SH-SY5Y (cell line): ENCODE measurements at regions not wholly inside any gene's neighbourhood (a gene's known extent, or its start where the extent isn't known, plus 50 kb on each side); places are given as distances from the start of the nearest gene placed in this dataset.

ENCODE experiments used
- GATA2 ChIP-seq: IDR thresholded peaks from 2 replicates; pipeline ENCODE4 v1.6.1; 2011; ENCODE audit warnings: mild to moderate bottlenecking, low read depth, low read length
- GATA3 ChIP-seq: IDR thresholded peaks from 2 replicates; pipeline ENCODE4 v1.6.1; 2011; ENCODE audit warnings: low read depth, mild to moderate bottlenecking, low read length, moderate library complexity

DNA sequence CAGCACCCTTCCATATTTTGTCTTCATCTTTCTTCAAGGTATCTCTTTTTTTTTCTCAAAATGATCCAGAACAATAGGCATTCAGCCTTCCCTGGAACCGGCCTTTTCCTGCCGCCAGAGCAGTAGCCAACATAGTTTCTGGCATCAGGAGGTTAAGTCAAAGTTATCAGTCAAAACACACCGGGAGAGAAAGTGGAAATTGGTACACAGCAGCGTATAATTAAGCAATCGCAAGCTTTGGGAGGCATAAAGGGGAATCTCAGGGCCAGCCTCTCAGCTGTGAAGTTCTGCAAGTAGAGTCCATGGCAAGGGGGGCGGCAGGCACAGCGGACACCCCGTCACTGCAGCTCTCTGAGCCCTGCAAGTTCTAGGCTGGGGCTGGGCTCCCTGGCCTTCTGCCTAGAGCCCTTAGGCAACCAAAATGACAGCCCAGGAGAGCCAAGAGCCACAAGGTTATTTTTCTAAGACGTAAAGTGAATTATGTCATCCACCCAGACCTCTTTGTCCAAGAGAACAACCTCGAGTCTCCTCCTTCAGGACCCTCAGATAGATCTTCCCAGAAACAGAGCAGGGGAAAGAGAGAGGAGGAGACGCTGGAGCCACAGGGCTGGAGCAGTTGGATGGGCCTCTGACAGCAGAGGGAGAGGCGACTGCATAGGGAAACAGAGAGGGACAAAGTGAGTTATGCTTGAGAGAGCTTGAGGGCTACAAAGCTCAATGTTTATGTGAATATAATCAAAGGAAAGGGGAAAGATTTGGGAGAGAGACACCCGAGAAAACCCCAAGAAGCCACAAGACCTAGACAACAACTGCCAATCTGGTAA, 114.7 kb downstream of the BCL2L11 start:
- no peak for TF ChIP-seq GATA2
- no peak for TF ChIP-seq GATA3
